Endometrium (tissue), 2 donors: ENCODE measurements at regions not wholly inside any gene's neighbourhood (a gene's known extent, or its start where the extent isn't known, plus 50 kb on each side); places are given as distances from the start of the nearest gene placed in this dataset.
A peak's percentile ranks its signal among the peaks of the same experiment; 100 is the strongest.
"Not testable (repeated sequence)": the region's sequence is repeated elsewhere in the genome, so short reads cannot be mapped to it uniquely, and the experiment has no call there.

Source experiments
- FAIRE-seq: peaks from 2 replicates; lab custom pipeline; 2012; peaks lifted over from hg19 to GRCh38; lab: Jason Lieb, UNC
- donor health status: control.
- donor health status: control.

GRCh38 chr11:37506531-37506930 lies 908.5 kb upstream of the RAG2 start:
- no peak for FAIRE-seq

GRCh38 chr11:37505406-37505805 lies 907.4 kb upstream of the RAG2 start:
- FAIRE-seq: no peak

DNA sequence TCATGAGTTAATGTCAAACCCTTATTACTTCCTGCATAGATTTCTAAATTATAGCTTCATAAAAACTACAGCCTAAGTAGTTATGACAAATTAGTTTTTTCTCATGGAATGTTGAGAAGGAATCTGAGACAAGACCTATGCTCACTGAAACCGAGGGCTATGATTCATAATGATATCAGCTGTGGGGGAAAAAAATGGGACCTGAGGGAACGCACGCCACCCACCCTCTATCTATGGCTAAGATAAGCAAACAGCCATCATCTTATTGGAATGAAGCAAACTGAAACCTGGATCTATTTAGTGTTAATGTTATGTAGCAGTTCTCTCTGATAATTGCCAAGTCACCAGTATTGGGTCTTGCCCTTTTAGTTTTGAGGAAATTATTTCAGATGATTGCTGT lies 906.9 kb upstream of the RAG2 start:
- FAIRE-seq: no peak

DNA sequence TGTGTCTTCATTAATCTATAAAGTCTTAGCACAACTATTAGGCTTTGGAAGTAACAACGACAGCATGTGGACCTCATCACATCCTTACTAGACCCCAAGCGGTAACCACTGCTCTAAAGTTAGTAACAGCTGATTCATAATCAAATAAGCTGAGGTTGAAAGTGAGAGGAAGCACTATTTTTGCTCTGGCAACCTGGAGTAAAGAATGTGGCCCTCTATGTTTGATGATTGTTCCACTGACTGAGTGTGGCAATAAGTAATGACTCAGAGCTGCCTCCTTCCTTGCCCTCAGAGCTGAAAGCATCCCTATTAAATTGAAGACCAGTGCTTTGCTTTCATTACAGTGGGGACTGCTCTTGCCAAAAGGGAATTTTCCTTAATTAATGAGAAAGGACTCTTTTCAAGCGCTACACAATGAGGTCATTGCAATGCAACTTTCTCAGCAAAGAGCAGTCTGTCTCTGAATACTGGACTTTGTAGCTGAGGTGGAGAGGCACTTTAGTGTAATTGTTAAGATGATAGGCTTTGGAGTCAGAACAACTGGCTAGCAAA lies 906.1 kb upstream of the RAG2 start:
- no peak for FAIRE-seq

DNA sequence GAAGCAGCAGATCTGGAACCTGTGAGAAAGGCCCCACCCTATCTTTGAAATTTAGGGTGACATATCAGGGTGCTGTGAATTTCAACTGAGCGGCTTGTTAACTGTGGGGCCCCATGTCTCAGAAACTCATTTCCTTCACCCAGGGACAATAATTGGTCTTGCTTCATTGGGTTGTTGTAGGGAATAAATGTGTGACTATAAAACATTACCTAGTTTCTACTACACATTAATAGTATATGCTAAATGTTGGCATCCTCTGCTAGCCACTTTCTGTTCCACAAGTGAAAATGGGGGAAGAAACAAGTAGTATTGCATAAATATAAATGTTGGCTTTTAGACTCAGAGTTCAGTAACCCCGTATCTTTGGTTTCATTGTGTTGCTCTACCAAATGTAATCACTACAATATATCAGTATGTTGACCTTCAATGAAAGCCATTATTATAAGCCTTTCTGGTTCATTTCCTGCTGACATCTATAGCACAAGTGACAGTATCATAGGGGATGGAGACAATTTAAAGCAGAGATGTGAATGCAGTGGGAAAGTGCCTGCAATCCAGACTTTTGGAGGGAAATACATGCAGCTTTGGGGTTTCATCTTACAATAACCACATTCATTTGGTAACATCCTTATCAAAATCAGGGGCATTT lies 905.5 kb upstream of the RAG2 start:
- FAIRE-seq: no peak

DNA sequence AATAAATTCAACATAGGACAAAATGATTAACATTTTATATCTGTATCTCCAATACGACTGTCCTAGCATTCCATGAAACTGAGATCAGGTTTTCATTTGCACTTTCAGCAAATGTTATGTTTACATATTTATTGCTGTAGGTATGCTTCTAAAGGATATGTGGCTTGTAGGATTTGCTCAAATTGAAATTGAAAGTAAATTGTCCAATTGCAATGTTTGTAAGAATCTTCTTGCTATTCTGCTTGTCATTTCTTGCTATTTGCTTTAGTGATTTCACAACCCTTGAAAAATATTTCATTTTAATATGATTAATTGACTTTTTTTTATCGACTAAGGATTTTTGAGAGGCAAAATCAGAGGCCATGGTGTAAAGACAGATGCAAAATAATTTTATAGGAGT lies 904.2 kb upstream of the RAG2 start:
- no peak for FAIRE-seq

DNA sequence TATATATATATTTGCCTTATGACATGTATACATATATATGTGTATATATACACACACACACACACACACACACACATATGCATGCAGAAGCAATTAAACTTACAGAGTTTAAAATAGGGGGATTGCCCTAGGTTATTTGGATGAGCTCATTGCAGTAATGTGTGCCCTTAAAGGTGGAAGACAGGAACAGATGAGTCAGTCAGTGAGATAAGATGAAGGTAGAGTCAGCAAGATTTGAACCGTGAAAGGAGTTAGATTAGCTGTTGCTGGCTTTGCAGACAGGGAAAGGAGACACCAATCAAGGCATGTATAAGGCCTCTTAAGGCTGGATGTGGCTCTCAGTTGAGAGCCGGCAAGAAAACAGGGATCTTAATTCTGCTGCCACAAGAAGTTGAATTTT lies 902.4 kb upstream of the RAG2 start:
- no peak for FAIRE-seq

GRCh38 chr11:37497326-37497725 lies 899.3 kb upstream of the RAG2 start:
- no peak for FAIRE-seq

DNA sequence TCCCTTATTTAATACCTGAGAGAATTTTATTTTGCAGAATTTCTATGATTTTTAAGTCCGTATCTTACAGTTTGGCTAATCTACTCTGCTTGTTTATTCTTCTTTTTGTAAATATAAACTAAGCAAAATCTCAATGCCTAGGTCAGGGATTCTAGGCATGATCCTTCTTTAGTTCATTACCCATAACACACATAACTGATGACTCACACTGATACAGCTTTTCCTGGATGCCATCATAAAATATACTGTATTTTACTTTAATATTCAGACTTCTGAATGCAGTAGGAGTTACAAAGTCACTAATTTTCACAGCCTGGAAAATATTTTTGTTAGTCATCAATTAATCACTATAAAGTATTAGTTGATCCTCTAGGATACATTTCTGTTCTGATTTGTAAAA lies 898.2 kb upstream of the RAG2 start:
- no peak for FAIRE-seq

GRCh38 chr11:37484298-37484697 lies 886.3 kb upstream of the RAG2 start:
- no peak for FAIRE-seq

- FAIRE-seq: no peak
These were observed 885.7 kb upstream of the RAG2 start for GRCh38 chr11:37483761-37484160.

DNA sequence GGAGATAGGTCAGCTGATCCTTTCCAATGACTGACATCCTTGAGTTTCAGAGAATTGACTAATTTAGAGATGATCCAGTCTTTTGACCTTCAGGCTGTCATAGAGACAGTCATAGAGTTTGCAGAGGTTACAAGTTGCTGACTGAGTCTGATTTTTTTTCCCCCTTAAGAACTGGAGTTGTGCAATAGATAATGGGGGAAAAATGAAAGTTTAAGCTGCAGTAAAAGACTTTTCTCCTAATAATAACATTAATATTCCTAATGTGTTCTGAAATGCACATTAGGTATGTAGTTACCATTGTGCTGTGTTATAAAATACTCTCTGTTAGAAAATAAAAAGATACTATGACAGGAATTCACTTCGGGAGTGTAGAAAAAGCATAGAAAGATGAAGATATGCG lies 876.9 kb upstream of the RAG2 start:
- FAIRE-seq: no peak

DNA sequence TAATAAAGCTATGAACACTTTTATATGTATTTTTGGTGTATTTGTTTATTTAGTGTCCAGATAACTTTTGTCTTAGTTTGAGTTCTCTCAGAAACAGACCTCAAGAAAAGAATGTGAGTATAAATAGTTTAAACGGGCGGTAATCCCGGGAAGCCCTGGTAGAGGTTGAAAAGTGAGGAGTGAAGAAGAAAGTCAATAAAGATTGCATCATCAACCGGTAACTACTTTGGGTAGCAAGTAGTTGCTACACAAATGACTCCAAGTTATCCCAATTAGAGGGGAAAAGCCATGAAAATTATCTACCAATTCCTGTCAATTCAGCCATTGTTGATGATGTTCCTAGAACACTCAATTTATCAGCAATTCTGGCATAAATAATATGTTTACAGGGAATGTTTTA lies 870.3 kb upstream of the RAG2 start:
- no peak for FAIRE-seq

DNA sequence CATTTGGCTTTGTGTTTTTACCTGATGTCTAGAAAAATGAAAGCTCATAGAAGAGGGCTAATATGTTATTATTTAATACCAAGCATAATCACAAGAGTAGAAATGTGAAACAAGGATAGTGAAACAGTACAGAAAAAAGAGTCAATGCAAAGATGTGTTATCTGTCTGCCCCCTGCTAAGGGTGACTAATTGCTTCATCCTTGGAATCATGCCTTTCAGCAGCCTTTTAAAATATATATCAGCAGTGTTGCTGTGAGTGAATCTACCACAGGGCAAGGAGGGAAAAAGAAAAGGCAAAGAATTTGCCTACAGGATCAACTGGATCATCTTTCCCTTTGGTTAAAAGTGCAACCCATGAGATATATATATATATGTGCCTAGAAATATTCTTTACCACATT lies 867.2 kb upstream of the RAG2 start:
- no peak for FAIRE-seq

DNA sequence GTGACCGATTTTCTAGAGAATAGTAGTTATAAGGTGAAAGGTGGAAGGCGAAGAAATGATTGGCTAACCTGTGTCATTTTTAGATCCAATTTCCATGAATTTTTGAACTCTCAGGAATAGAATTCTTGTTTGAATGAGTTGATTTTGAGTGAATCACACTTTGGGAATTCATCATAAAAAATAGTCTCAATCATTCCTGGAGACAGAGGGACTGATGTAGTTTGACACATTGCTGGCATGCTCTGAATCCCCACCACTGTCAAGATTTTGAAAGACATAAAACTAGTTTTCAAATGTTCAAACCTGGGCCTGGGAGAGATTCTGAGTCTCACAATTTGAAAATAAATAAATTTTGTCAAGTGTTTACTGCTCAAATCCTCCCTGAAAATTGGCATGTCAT lies 861.4 kb upstream of the RAG2 start:
- FAIRE-seq: no peak

DNA sequence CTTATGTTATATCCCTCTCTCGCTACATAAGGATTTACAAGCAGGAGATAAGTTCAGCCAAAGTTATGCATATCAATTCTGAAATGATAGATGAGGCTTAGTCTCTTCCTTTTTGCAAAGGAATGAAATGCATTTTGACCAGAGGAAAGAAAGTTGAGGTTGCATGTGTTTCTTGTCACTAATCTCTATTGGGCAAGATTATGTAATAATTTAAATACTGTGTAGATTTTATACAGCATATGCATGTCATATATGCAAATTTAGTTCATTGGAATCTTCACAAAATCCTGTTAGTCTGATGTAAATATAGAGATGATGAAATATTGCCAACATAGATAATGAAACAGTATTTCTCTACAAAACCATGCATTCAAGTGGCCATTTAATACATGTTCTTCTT lies 858.7 kb upstream of the RAG2 start:
- no peak for FAIRE-seq

DNA sequence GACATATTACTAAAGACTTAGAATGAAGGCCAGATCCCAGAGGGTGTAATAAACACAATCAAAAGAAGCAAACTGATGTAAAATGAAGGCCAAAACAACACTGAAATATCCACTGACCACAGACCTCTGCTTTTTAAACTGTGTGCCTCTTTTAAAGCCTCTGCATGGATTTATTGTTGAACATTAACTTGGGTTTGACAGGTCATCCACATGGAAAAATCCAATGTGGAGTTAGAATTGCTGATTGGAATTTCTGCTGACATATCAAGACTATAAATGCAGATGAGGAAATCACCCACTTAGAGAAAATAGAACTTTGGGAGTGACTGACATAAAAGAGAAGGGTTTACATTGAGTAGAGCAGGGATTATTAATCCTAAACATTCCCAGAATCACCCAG lies 853.9 kb upstream of the RAG2 start:
- peak; percentile 84 for FAIRE-seq

DNA sequence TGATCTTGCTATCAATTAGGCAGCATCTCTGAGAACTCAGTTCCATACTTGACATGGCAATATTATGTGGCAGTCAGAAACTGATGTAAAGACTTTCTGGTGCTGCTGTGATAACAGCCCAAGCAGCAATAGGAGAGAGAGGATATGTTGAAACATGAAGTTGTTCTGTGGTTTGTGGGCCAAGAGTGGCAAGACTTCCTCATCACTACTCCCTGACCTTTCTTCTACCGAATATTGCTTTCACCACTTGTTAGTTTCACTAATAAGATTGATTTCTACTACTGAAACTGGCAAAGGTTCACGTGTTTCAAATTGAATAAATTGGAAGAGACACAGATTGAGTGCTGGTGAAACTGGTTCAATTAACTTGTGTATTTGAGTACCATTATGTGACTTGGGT lies 852.6 kb upstream of the RAG2 start:
- FAIRE-seq: no peak

DNA sequence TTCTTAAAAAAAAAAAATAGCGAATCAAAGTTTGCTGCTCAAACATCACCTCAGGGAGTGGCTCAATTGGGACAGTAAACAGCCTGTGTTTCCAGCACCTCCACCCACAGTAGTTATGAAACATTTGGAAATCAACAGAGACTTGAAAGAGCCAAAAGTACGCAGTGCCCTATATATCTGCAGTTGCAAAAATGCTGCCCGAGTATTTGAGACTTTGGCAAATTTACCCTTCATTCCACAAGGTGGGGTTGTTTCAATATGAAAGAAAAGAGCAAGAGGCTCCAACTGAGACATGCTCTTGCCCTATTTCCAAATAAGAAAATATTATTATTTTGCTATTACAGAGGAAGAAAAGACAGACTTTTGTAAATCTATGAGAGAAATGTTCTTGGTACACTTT lies 851.1 kb upstream of the RAG2 start:
- FAIRE-seq: peak; percentile 90

- FAIRE-seq: no peak
These were observed 844.5 kb upstream of the RAG2 start for GRCh38 chr11:37442576-37442975.

- not testable (repeated sequence) for FAIRE-seq
These were observed 833.7 kb upstream of the RAG2 start for GRCh38 chr11:37431633-37432230.

GRCh38 chr11:37430966-37431632 lies 833.1 kb upstream of the RAG2 start:
- FAIRE-seq: not testable (repeated sequence)

DNA sequence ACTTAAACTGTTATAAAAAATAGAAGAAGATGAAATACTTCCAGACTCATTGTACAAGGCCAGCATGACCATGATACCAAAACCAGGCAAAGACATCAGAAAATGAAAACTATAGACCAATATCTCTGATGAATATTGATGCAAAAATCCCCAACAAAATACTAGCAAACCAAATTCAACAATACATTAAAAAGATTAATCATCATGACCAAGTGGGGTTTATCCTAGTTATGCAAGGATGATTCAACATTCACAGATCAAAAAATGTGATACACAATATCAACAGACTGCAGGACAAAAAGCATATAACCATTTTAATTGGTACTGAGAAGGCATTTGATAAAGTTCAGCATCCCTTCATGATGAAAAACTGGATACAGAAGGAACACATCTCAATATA lies 824.5 kb upstream of the RAG2 start:
- FAIRE-seq: no peak

- no peak for FAIRE-seq
These were observed 813.3 kb upstream of the RAG2 start for GRCh38 chr11:37411289-37411688.
